ENCODE measurements at regions not wholly inside any gene's neighbourhood (a gene's known extent, or its start where the extent isn't known, plus 50 kb on each side); places are given as distances from the start of the nearest gene placed in this dataset.

- intact Hi-C loops (cut with DNase I) = no loop called here
- DNase-seq (ENCODE audit: low spot score) = no peak
Measured at GRCh38 chr16:86632206-86632605, 53.9 kb downstream of the FOXL1 start.

- DNase-seq (ENCODE audit: low spot score) = no peak
- intact Hi-C loops (cut with DNase I) = no loop called here
Measured at GRCh38 chr16:86632944-86633343, 54.6 kb downstream of the FOXL1 start.

- intact Hi-C loops (cut with DNase I) = no loop called here
- DNase-seq (ENCODE audit: low spot score) = no peak
Measured at GRCh38 chr16:86634292-86634691, 55.9 kb downstream of the FOXL1 start.

- intact Hi-C loops (cut with DNase I) = no loop called here
- DNase-seq (ENCODE audit: low spot score) = no peak
Measured at GRCh38 chr16:86635176-86635876, 57.0 kb downstream of the FOXL1 start.

- intact Hi-C loops (cut with DNase I) = no loop called here
- no peak for DNase-seq (ENCODE audit: low spot score)
Measured at GRCh38 chr16:86635926-86636325, 57.6 kb downstream of the FOXL1 start.

- intact Hi-C loops (cut with DNase I) = no loop called here
- no peak for DNase-seq (ENCODE audit: low spot score)
Measured at GRCh38 chr16:86637744-86638143, 59.4 kb downstream of the FOXL1 start.

- DNase-seq (ENCODE audit: low spot score) = peak; percentile 67
- intact Hi-C loops (cut with DNase I) = loop anchor here in 1 of 2 donors (1.0 kb wide), 1 partner anchor 27 kb away; no protein-coding TSS in a partner anchor
Measured at GRCh38 chr16:86638642-86639041, 60.3 kb downstream of the FOXL1 start.

GRCh38 chr16:86639354-86639753 is 61.0 kb downstream of the FOXL1 start:
- no peak for DNase-seq (ENCODE audit: low spot score)
- intact Hi-C loops (cut with DNase I) = loop anchor here in 1 of 2 donors (1.0 kb wide), 1 partner anchor 28 kb away; no protein-coding TSS in a partner anchor

- peak; percentile 64 for DNase-seq (ENCODE audit: low spot score)
- intact Hi-C loops (cut with DNase I) = no loop called here
Measured at GRCh38 chr16:86640265-86640843, 62.0 kb downstream of the FOXL1 start.

- intact Hi-C loops (cut with DNase I) = no loop called here
- no peak for DNase-seq (ENCODE audit: low spot score)
Measured at GRCh38 chr16:86642087-86642486, 63.7 kb downstream of the FOXL1 start.

GRCh38 chr16:86643671-86644070 is 65.3 kb downstream of the FOXL1 start:
- no peak for DNase-seq (ENCODE audit: low spot score)
- intact Hi-C loops (cut with DNase I) = no loop called here

GRCh38 chr16:86647561-86647960 is 69.2 kb downstream of the FOXL1 start:
- intact Hi-C loops (cut with DNase I) = no loop called here

GRCh38 chr16:86649875-86650274 is 71.5 kb downstream of the FOXL1 start:
- intact Hi-C loops (cut with DNase I) = no loop called here
- no peak for DNase-seq (ENCODE audit: low spot score)

More at GRCh38 chr16:86647561-86647960, 69.2 kb downstream of the FOXL1 start:
- no peak for DNase-seq (ENCODE audit: low spot score)

- intact Hi-C loops (cut with DNase I) = no loop called here
- no peak for DNase-seq (ENCODE audit: low spot score)
Measured at GRCh38 chr16:86651013-86651627, 72.8 kb downstream of the FOXL1 start.

- DNase-seq (ENCODE audit: low spot score) = no peak
- intact Hi-C loops (cut with DNase I) = no loop called here
Measured at GRCh38 chr16:86651823-86652222, 73.5 kb downstream of the FOXL1 start.

GRCh38 chr16:86653285-86654006 is 75.1 kb downstream of the FOXL1 start:
- intact Hi-C loops (cut with DNase I) = no loop called here
- no peak for DNase-seq (ENCODE audit: low spot score)

- intact Hi-C loops (cut with DNase I) = no loop called here
- DNase-seq (ENCODE audit: low spot score) = peak; percentile 25
Measured at GRCh38 chr16:86657972-86658371, 79.6 kb downstream of the FOXL1 start.

- intact Hi-C loops (cut with DNase I) = no loop called here
- peak; percentile 25 for DNase-seq (ENCODE audit: low spot score)
Measured at GRCh38 chr16:86660623-86661022, 82.3 kb downstream of the FOXL1 start.

- intact Hi-C loops (cut with DNase I) = no loop called here
- no peak for DNase-seq (ENCODE audit: low spot score)
Measured at GRCh38 chr16:86661706-86662105, 83.4 kb downstream of the FOXL1 start.

- intact Hi-C loops (cut with DNase I) = no loop called here
- DNase-seq (ENCODE audit: low spot score) = peak; percentile 31
Measured at GRCh38 chr16:86662195-86662594, 83.8 kb downstream of the FOXL1 start.
